H1 (cell line): ENCODE measurements at regions not wholly inside any gene's neighbourhood (a gene's known extent, or its start where the extent isn't known, plus 50 kb on each side); places are given as distances from the start of the nearest gene placed in this dataset.

Experiments
- CTCF ChIA-PET: fragments of 300-600 bp; sonication (Branson Sonifier 250); formaldehyde crosslinking; loops from one replicate; lab custom pipeline; 2021; ENCODE audit not compliant: partially characterized antibody; lab: Charles Lee
- POLR2A ChIA-PET: fragments of 300-600 bp; sonication (Branson Sonifier 250); formaldehyde crosslinking; loops from one replicate; lab custom pipeline; 2021; ENCODE audit warnings: inconsistent platforms; ENCODE audit not compliant: partially characterized antibody; lab: Charles Lee
- DNase-seq, 2 experiments: peaks; one replicate each; pipeline versions ENCODE4 v3.0.0 to v3.0.0-alpha.2; 2010 to 2022; ENCODE audit warnings: low spot score in 2 of 2, low read depth in 1 of 2, mixed read lengths in 1 of 2
- FAIRE-seq: peaks from 2 replicates; lab custom pipeline; 2011; peaks lifted over from hg19 to GRCh38; lab: Jason Lieb, UNC
- H2AFZ ChIP-seq: 2 replicates; pipeline ENCODE4 v1.8.1; 2012; ENCODE audit warnings: low read length, inconsistent platforms
- H2AK5ac ChIP-seq: 2 replicates; pipeline ENCODE4 v1.6.1; 2013; ENCODE audit warnings: low read depth, low read length
- H2BK120ac ChIP-seq: replicated peaks from 2 replicates; pipeline ENCODE3; 2013; ENCODE audit warnings: low read depth, low read length, inconsistent platforms
- H2BK12ac ChIP-seq: 2 replicates; pipeline ENCODE4 v1.6.1; 2013; ENCODE audit warnings: low read depth, low read length
- H2BK15ac ChIP-seq: 2 replicates; pipeline ENCODE4 v1.6.1; 2013; ENCODE audit warnings: low read length
- H2BK20ac ChIP-seq: 2 replicates; pipeline ENCODE4 v1.6.1; 2013; ENCODE audit warnings: low read length
- H2BK5ac ChIP-seq: 2 replicates; pipeline ENCODE4 v1.6.1; 2013; ENCODE audit warnings: low read depth, low read length
- H3K14ac ChIP-seq: 2 replicates; pipeline ENCODE4 v1.6.1; 2013; ENCODE audit warnings: inconsistent platforms; ENCODE audit not compliant: insufficient read length
- H3K18ac ChIP-seq: 2 replicates; pipeline ENCODE4 v1.6.1; 2013; ENCODE audit warnings: low read length; ENCODE audit errors: extremely low read depth
- H3K23ac ChIP-seq: 2 replicates; pipeline ENCODE4 v1.6.1; 2013; ENCODE audit warnings: inconsistent platforms; ENCODE audit not compliant: insufficient read length
- H3K23me2 ChIP-seq: 2 replicates; pipeline ENCODE4 v1.6.1; 2013; ENCODE audit warnings: low read depth, low read length
- H3K27ac ChIP-seq: 2 replicates; pipeline ENCODE4 v1.6.1; 2011; ENCODE audit warnings: low read depth, low read length, inconsistent platforms
- H3K27me3 ChIP-seq, 4 experiments: replicated peaks in 1 of 4; 1 replicate in 1 of 4; 2 replicates in 3 of 4; pipeline versions ENCODE4 v1.6.1 to v1.8.1; 2011 to 2013; ENCODE audit warnings: low read length in 3 of 4, mild to moderate bottlenecking in 3 of 4, inconsistent platforms in 2 of 4, mixed read lengths in 2 of 4, moderate library complexity in 1 of 4; ENCODE audit not compliant: control insufficient read depth in 3 of 4, insufficient read depth in 3 of 4; ENCODE audit errors: extremely low read depth in 1 of 4
- H3K36me3 ChIP-seq, 4 experiments: 2 replicates each; pipeline versions ENCODE4 v1.6.1 to v1.8.1; 2011 to 2013; ENCODE audit warnings: mild to moderate bottlenecking in 4 of 4, low read length in 3 of 4, moderate library complexity in 2 of 4, control low read depth in 1 of 4, inconsistent platforms in 1 of 4; ENCODE audit not compliant: insufficient read depth in 4 of 4, control insufficient read depth in 2 of 4
- H3K4ac ChIP-seq: replicated peaks from 2 replicates; pipeline ENCODE3; 2013; ENCODE audit warnings: low read length, low read depth, mixed read lengths, inconsistent platforms; ENCODE audit not compliant: insufficient read length
- H3K4me1 ChIP-seq, 4 experiments: replicated peaks in 1 of 4; 1 replicate in 1 of 4; 2 replicates in 3 of 4; pipeline versions ENCODE4 v1.6.1 to v1.8.1; 2011 to 2013; ENCODE audit warnings: low read length in 3 of 4, inconsistent platforms in 2 of 4, mixed read lengths in 1 of 4; ENCODE audit not compliant: insufficient read depth in 4 of 4, control insufficient read depth in 3 of 4
- H3K4me2 ChIP-seq, 2 experiments: 2 replicates each; pipeline versions ENCODE4 v1.6.1 to v1.8.1; 2011 to 2013; ENCODE audit warnings: low read depth in 2 of 2, low read length in 2 of 2, control low read depth in 1 of 2, inconsistent platforms in 1 of 2, mild to moderate bottlenecking in 1 of 2; ENCODE audit not compliant: insufficient read depth in 1 of 2
- H3K4me3 ChIP-seq, 4 experiments: fragments of 200-600, 300-600 bp in 1 of 4; sonication (generic), shearing (Covaris generic), sonication (Bioruptor Twin) in 1 of 4; 2 replicates each; pipeline versions ENCODE4 v1.5.1 to v1.8.1; 2011 to 2016; ENCODE audit warnings: low read length in 4 of 4, low read depth in 3 of 4, control low read depth in 2 of 4, inconsistent platforms in 2 of 4, mild to moderate bottlenecking in 2 of 4, mixed read lengths in 1 of 4, moderate library complexity in 1 of 4; ENCODE audit not compliant: insufficient read depth in 2 of 4; ENCODE audit errors: extremely low read depth in 1 of 4
- H3K56ac ChIP-seq: replicated peaks from 2 replicates; pipeline ENCODE3; 2013; ENCODE audit warnings: low read depth, mild to moderate bottlenecking, mixed read lengths, low read length, inconsistent platforms; ENCODE audit not compliant: insufficient read length
- H3K79me1 ChIP-seq: 2 replicates; pipeline ENCODE4 v1.6.1; 2013; ENCODE audit warnings: low read depth, low read length, control low read depth
- H3K79me2 ChIP-seq, 2 experiments: 2 replicates each; pipeline versions ENCODE4 v1.6.1 to v1.8.1; 2012 to 2013; ENCODE audit warnings: low read length in 2 of 2, mild to moderate bottlenecking in 2 of 2, inconsistent platforms in 1 of 2; ENCODE audit not compliant: insufficient read depth in 2 of 2, control insufficient read depth in 1 of 2
- H3K9ac ChIP-seq, 4 experiments: replicated peaks in 1 of 4; 1 replicate in 1 of 4; 2 replicates in 3 of 4; pipeline versions ENCODE4 v1.6.1 to v1.8.1; 2011 to 2013; ENCODE audit warnings: low read depth in 3 of 4, low read length in 3 of 4, control low read depth in 2 of 4, mild to moderate bottlenecking in 2 of 4, moderate library complexity in 2 of 4, inconsistent platforms in 1 of 4; ENCODE audit errors: extremely low read depth in 1 of 4
- H3K9me3 ChIP-seq, 2 experiments: 2 replicates each; pipeline versions ENCODE4 v1.6.1 to v1.8.1; 2012 to 2013; ENCODE audit warnings: mild to moderate bottlenecking in 2 of 2, moderate library complexity in 2 of 2, control low read depth in 1 of 2, inconsistent platforms in 1 of 2, low read depth in 1 of 2, low read length in 1 of 2, mixed read lengths in 1 of 2; ENCODE audit not compliant: insufficient read depth in 2 of 2
- H4K20me1 ChIP-seq, 2 experiments: replicated peaks in 1 of 2; 2 replicates each; pipeline versions ENCODE3 to v1.8.1; 2011 to 2013; ENCODE audit warnings: inconsistent platforms in 2 of 2, low read length in 2 of 2, mild to moderate bottlenecking in 1 of 2; ENCODE audit not compliant: insufficient read depth in 2 of 2, control insufficient read depth in 1 of 2
- H4K5ac ChIP-seq: 2 replicates; pipeline ENCODE4 v1.6.1; 2013; ENCODE audit warnings: low read length, low read depth, mixed read lengths, inconsistent platforms; ENCODE audit not compliant: insufficient read length
- H4K8ac ChIP-seq: 2 replicates; pipeline ENCODE4 v1.8.0; 2013; ENCODE audit warnings: mild to moderate bottlenecking, moderate library complexity, low read length, inconsistent platforms; ENCODE audit not compliant: insufficient read depth; ENCODE audit errors: extremely low read depth
- H4K91ac ChIP-seq: replicated peaks from 2 replicates; pipeline ENCODE3; 2013; ENCODE audit warnings: low read length, mixed read lengths, inconsistent platforms; ENCODE audit not compliant: insufficient read length
- BRCA1 ChIP-seq: IDR thresholded peaks from 2 replicates; pipeline ENCODE4 v1.6.1; 2012; ENCODE audit warnings: low read depth, low read length, improper control_type of control experiment
- CBX8 ChIP-seq: fragments of 300-800, 300-1000 bp; sonication (generic); IDR thresholded peaks from 2 replicates; pipeline ENCODE4 v1.7.1; 2016; ENCODE audit warnings: low read depth, low read length, borderline replicate concordance
- EGR1 ChIP-seq: IDR thresholded peaks from 2 replicates; pipeline ENCODE4 v1.6.1; 2011; ENCODE audit warnings: low read depth, low read length, borderline replicate concordance
- EZH2 ChIP-seq: fragments of 200-600 bp; sonication (generic); IDR thresholded peaks from 2 replicates; pipeline ENCODE4 v1.7.1; 2012; ENCODE audit warnings: low read depth, mild to moderate bottlenecking, moderate library complexity, low read length, inconsistent platforms; ENCODE audit not compliant: severe bottlenecking
- JUN ChIP-seq: IDR thresholded peaks from 2 replicates; pipeline ENCODE4 v1.6.1; 2011; ENCODE audit warnings: low read depth, mild to moderate bottlenecking, improper control_type of control experiment, low read length
- NRF1 ChIP-seq: IDR thresholded peaks from 2 replicates; pipeline ENCODE4 v1.6.1; 2011; ENCODE audit warnings: mild to moderate bottlenecking, low read depth, low read length, improper control_type of control experiment
- POLR2A ChIP-seq, 2 experiments: IDR thresholded peaks; 1 replicate in 1 of 2; 2 replicates in 1 of 2; pipeline ENCODE4 v1.6.1; 2011; ENCODE audit warnings: low read depth in 2 of 2, low read length in 2 of 2, mild to moderate bottlenecking in 2 of 2; ENCODE audit errors: control extremely low read depth in 1 of 2
- POLR2AphosphoS5 ChIP-seq: IDR thresholded peaks from 2 replicates; pipeline ENCODE4 v1.6.1; 2011; ENCODE audit warnings: low read depth, low read length
- RAD21 ChIP-seq, 2 experiments: IDR thresholded peaks in 1 of 2; conservative IDR thresholded peaks in 1 of 2; 2 replicates each; pipeline ENCODE4 v1.6.1; 2011; ENCODE audit warnings: low read depth in 2 of 2, low read length in 2 of 2, improper control_type of control experiment in 1 of 2, inconsistent platforms in 1 of 2, mild to moderate bottlenecking in 1 of 2, moderate library complexity in 1 of 2
- RFX5 ChIP-seq: IDR thresholded peaks from 2 replicates; pipeline ENCODE4 v1.6.1; 2011; ENCODE audit warnings: low read depth, low read length, improper control_type of control experiment, borderline replicate concordance
- RXRA ChIP-seq: IDR thresholded peaks from 2 replicates; pipeline ENCODE4 v1.6.1; 2011; ENCODE audit warnings: low read depth, mild to moderate bottlenecking, low read length, moderate library complexity; ENCODE audit not compliant: insufficient read depth
- SUZ12 ChIP-seq: fragments of 200-600 bp; sonication (generic); IDR thresholded peaks from 2 replicates; pipeline ENCODE4 v1.6.1; 2012; ENCODE audit warnings: mild to moderate bottlenecking, inconsistent platforms, low read length, moderate library complexity, mixed read lengths
- TBP ChIP-seq: IDR thresholded peaks from 2 replicates; pipeline ENCODE4 v1.6.1; 2011; ENCODE audit warnings: low read depth, low read length, improper control_type of control experiment
- ZNF274 ChIP-seq: IDR thresholded peaks from 2 replicates; pipeline ENCODE4 v1.7.0; 2012; ENCODE audit warnings: low read length, borderline replicate concordance; ENCODE audit errors: extremely low read depth
- WGBS, 2 experiments: shearing (Covaris generic) in 1 of 2; methylation state at CpG; one replicate each; pipeline versions ENCODE4 v1.1.6 to v1.1.7; 2013 to 2015; ENCODE audit warnings: low lambda C conversion rate in 2 of 2, mixed read lengths in 2 of 2, inconsistent platforms in 1 of 2, low coverage in 1 of 2, missing lambda C conversion rate in 1 of 2; ENCODE audit not compliant: insufficient replicate concordance in 2 of 2, insufficient coverage in 1 of 2, insufficient read length in 1 of 2; ENCODE audit errors: extremely low coverage in 1 of 2, missing lambda C conversion rate in 1 of 2; 5-methylcytosine and 5-hydroxymethylcytosine counted together

DNA sequence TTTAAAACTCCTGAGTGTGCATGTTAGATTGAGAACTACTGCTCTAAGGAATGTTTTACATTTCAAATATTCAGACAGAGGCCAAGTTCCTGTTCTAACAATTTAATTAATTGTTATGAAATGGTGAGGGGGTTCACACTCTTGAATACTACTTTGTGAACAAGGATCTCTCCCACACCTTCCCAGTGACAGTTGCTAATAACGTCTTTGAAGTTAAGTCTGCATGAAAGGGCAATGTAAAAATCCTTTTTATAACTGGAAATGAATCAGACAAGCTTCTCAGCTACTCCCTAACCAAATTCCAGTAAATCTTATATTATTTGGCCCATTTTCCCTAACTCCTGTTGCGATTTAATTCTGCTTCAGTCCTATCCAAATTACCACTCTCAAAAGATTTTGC lies 828.5 kb upstream of the ADAMTS5 start:
- Histone ChIP-seq H3K79me1 (no peaks in the 10 kb centered on the region), H2BK12ac (no peak overlapping the region), H3K14ac (no peak overlapping the region), H4K5ac (no peak overlapping the region), H3K18ac (no peak overlapping the region), H3K23me2 (no peaks in the 10 kb centered on the region), H3K36me3 (no peaks in the 10 kb centered on the region), H4K91ac (no peak overlapping the region), H2BK120ac (no peak overlapping the region)
- POLR2A ChIA-PET = no interaction called here
- TF ChIP-seq EZH2 (no peak), POLR2AphosphoS5 (no peak), POLR2A (IDR thresholded peaks at IDR 0.05; ENCODE audit: control extremely low read depth in 1 of 2, low read depth in 2 of 2, low read length in 2 of 2) (no peak), BRCA1 (no peak), RXRA (no peak), EGR1 (no peak), RFX5 (no peak), SUZ12 (no peak), JUN (no peak), CBX8 (no peak), RAD21 (IDR thresholded peaks at IDR 0.05 in 1 of 2, conservative IDR thresholded peaks at IDR 0.05 in 1 of 2; ENCODE audit: low read depth in 2 of 2, low read length in 2 of 2) (no peak), ZNF274 (no peak), TBP (no peak), NRF1 (no peak)
- TF ChIP-seq, all 59 proteins: peak for 0
- H3K4me2 ChIP-seq = no peak overlapping the region
- H3K27me3 ChIP-seq = no peaks in the 10 kb centered on the region
- H3K9me3 ChIP-seq = no peaks in the 10 kb centered on the region
- H3K4me1 ChIP-seq = 0 out of 7 replicates have a peak, but pooled peaks cover 0 to 2% (median 0%) of the 10 kb centered on the region in 4 experiments
- CTCF ChIA-PET = no interaction called here
- H3K4me3 ChIP-seq = no peak overlapping the region
- no peak overlapping the region for H2AFZ ChIP-seq
- 83% methylated on average over 2 of the region's 2 CpGs; no CpG with 5 or more reads in 1 of the 2 experiments for WGBS, 2 experiments
- H3K23ac ChIP-seq = no peak overlapping the region
- H3K27ac ChIP-seq = no peak overlapping the region
- no peak overlapping the region for H3K9ac ChIP-seq
- DNase-seq (no peak), FAIRE-seq (no peak)
- H3K79me2 ChIP-seq = no peaks in the 10 kb centered on the region
- H2BK20ac ChIP-seq = no peak overlapping the region
- no peak overlapping the region for H4K8ac ChIP-seq
- H3K56ac ChIP-seq = no peak overlapping the region
- no peak overlapping the region for H2BK5ac ChIP-seq
- no peak overlapping the region for H3K4ac ChIP-seq
- no peak overlapping the region for H2BK15ac ChIP-seq
- no peak overlapping the region for H2AK5ac ChIP-seq
- no peaks in the 10 kb centered on the region for H4K20me1 ChIP-seq
